NCI-H460 (cell line): ENCODE measurements at regions not wholly inside any gene's neighbourhood (a gene's known extent, or its start where the extent isn't known, plus 50 kb on each side); places are given as distances from the start of the nearest gene placed in this dataset.
A peak's percentile ranks its signal among the peaks of the same experiment; 100 is the strongest.

ENCODE experiments used
- DNase-seq: peaks from one replicate; pipeline ENCODE4 v3.0.0-alpha.2; 2016; ENCODE audit warnings: low read depth; ENCODE audit errors: extremely low read depth

DNA sequence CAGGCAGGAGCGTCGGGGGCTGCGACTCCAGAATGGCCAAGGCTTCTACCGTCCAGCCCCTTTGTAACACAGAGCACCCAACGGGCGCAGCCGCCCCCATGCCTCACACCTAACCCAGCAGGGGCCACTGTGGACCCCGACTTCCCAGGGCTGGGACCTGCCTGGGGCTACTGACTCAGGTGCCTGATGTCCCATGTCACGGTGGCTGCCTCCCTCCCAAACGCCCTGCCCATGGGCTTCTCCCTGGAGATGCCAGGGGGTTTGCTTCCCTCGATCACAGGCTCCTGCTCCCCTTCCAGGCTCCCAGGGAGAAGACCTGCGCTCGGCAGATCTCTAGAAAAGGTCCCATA is 84.0 kb downstream of the MYEOV start:
- DNase-seq: no peak

DNA sequence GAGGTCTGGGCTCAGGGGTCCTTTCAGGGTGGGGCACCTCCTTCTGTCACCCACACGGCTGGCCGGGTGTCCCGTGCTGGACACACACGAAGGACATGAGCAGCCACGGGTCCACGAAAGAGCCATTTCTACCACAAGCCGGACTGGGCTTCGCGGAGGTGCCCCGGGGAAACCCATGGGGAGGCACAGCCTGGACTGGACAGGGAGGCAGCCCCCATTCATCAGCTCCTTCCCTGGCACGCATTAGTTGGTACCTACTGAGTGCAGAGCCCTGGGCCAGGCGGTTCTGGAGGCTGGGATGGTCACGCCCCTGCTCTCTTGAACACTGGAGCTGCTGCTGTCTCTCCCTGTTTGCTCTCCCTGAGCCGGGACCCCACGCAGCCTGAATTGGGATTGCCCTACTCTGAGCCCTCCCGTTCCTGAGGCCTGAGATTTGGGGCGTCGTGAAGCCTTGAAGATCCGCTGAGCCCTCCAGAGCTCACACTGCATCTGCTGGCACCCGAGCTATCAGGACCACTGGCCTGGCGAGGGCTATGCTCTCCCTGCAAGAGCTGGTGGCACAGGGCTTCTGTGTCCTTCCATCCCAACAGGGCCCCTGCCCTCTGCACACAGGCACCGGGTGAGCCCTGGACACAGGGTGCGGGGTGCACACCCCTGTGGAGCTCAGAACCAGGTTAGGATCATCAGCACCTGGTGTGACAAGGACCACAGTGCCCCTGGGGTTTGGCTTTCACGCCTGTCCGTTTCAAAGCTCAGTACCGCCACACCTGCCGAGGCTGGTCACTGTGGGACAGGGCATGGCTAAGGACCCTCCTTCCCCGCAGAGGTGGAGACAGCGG is 84.6 kb downstream of the MYEOV start:
- DNase-seq: no peak

DNA sequence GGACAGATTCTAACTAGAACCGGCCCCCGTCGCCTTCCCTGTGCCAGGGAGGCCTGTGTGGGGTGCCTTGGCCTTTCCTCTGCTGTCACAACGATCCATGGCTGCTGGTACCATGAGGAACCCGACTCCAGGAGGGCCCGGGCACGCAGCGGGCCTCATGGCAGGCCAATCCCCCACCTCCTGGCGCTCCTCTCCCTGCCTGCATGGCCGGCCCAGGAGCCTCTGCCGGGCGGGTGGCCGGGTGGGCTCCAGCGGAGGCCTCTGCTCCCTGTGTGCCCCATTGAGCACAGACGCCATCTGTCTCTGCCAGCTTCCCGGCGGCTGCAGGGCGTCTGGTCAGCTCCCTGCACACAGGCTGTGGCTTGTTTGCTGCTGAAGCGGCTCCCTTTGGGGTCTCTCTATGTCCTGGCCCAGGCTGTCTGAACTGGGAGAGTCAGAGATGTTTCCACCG is 86.5 kb downstream of the MYEOV start:
- DNase-seq: no peak

DNA sequence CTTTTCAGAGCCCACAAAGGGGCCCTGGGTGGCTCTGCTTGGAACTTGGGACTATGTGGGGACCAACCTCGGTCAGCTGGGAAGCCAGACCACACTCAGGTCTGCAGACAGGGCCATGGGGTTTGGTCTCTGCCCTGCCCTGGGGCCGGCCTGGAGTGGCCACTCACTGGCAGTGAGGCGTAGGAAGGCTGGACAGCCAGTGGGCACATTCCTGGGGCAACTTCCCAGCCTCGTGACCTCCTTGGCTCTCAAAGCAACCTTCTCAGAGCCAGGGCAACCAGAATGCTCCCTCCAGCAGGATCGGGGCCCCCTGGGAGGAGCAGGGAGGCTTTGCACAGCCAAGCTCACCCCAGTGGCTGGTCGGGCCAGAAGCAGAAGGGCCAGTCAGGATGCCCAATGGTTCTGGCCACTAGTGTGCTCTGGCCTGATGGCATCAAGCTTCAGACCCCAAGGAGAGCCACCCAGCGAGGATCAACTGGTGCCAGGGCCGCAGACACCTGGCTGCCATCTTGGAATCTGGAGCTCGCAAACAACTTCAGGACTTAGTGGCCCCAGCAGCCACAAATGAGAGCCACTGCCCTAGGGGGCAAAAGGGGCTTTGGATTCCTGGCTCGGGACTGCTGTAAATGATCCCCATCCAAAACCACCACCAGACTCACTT is 87.1 kb downstream of the MYEOV start:
- no peak for DNase-seq

- DNase-seq: no peak
These were observed 87.8 kb downstream of the MYEOV start for GRCh38 chr11:69381681-69382130.

GRCh38 chr11:69382131-69383128 is 88.5 kb downstream of the MYEOV start:
- peak; percentile 45 for DNase-seq

GRCh38 chr11:69383372-69384250 is 89.7 kb downstream of the MYEOV start:
- no peak for DNase-seq

GRCh38 chr11:69384251-69385143 is 90.5 kb downstream of the MYEOV start:
- no peak for DNase-seq

DNA sequence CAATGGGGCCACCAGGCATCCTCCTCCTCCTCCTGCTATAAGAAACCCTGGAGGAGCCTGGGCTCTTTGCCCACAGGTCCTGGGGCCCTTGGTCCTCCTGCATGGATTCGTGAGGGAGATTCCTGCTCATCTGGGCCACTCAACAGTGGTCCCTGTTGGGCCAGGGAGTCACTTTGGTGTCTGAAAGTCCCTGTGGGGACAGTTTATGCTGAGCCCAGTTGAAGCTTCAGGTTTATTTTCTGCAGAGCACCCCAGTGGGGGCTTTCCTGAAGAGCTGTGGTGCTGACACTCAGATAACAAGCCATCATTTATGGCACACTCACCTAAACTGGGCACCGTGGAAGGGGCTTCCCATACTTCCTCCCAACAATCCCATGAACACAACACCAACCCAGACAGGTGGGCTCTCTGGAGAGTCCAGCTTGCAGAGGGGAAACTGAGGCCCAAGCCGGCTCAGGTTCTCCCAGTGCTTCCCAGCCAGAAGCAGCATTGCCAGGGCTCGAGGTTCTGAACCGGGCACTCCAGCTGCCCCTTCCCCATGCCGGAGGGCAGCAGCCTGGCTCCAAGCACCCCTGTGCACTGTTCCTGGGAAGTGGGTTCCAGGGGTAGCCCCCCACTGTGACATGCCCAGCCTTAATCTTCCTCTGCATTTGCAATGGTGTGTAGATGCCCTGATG is 91.3 kb downstream of the MYEOV start:
- DNase-seq: no peak

DNA sequence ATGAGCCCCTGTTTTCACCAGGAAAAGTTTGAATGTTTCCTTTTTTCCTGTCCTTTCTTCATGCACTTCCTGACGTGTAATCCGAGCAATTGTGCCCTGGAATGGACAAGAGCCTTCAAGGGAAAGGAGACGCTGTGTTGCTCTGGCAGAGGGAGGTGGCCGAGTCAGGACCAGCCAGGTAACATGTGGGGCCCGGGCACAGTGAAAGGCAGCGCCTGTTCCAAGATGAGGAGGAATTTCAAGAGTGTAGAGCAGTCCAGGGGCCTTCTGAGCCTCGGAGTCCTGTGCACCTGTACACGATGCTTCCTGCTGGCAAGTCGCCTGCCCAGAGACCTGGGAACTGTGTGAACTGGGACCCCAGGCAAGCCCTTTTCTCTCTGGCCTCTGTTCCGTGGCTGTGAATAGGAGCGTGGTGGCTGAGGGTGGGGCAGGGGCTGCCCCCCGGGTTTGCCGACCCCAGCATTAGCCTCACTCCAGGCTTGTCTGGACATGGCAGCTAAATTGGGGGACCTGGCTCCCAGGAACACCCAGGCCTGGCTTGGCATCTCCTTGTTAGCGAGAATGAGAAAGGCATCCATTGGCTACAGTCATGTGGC is 92.0 kb downstream of the MYEOV start:
- DNase-seq: no peak

DNA sequence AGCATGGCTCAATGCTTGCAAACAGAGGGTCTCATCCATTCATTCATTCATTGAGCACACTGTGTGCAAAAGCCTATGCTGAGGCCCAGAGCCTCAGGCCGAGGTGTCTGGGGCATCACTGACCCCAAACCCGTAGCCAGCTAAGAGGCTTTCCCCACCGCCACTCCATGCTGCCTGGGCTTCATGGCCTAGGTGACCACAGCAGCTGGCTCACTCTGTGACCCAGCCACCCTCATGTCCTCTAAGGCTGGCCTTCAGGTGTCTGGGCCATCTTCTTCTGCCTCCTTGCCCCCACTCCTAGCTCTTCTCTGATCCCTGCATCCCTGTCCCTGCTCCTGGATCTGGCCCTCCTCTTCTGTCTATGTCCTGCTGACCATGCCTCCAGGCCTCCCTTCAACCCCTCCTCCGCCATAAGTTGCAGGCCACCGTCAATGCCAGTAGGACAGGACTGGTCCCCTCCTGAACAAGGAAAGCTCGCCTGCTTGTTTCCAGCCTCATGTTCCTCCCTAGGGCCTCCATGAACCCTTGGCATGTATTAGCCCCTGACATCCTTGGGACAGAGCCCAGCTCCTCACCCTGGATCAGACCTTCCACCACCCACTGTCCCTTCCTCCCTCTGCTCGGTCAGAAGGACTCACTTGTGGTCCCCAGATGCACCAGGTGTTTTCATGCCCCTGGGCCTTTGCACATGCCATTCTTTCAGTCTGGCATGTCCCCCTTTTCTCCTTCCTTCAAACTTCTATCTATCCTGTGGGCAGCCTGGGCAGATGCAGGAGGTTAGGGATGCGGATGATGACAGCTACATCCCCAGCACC is 92.8 kb downstream of the MYEOV start:
- no peak for DNase-seq

- DNase-seq: no peak
These were observed 93.5 kb downstream of the MYEOV start for GRCh38 chr11:69387409-69387885.

GRCh38 chr11:69388210-69388609 is 93.3 kb upstream of the LINC01488 start:
- DNase-seq: no peak

- DNase-seq: no peak
These were observed 92.8 kb upstream of the LINC01488 start for GRCh38 chr11:69388661-69389060.

DNA sequence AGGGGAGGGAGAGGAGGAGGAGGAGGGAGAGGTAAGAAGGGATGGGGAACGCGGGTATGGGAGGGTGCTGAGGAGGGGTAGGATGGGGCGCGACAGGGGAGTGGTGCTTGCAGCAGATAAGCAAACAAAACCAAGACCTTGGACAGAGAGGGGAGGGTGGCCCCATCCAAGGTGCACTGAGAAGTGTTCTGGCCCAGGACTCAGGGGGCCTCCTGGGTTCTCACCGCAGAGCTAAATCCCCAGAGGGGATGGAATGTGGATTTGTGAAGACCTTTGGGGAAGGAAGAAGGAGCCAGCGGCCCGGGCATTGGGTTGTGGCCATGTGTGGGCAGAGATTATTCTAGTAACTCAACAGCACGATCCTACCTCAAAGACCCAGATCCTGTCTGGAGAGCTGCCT is 90.9 kb upstream of the LINC01488 start:
- DNase-seq: no peak

DNA sequence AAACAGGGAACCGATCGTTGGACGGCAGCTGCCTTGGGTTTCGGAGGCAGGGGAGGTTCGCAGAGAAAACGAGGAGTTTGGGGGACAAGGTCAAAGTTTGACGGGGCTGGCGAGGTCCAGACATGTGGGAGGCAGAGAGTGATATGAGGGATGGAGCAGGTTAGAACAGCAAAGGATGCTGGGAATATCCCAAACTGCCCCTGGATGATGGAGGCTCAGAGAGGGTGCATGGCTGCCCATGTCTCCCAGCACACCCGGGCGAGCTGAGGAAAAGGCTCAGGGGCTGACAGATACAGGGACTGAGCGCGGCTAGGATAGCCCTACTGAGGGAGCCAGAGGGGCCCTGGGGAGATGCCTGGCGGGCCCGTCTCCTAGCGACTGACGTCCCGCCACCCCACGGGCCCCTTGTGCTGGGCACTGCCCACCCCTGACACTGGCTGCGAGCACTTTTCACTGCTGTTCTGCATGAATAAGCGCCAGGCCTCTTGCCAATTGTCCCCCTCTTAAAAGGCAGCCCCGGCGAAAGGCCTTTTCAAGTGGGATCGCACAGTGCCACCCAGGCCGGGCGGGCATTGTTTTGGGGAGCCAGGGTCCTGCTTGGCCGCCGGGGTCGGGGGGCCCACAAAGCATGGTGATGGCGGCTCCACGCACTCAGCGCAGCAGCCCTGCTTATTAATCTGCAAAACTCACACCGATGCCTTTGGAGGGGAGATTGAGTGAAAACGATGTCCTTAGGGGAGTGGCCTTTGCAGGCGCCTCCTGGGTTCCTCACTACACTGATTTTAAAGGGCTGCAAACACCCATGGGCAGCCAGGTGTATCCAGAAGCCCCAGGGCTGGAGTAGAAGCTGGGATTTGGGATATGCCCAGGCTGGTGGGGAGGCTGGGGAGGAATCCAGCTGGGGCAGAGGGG is 90.0 kb upstream of the LINC01488 start:
- no peak for DNase-seq
